D721Med (cell line): ENCODE measurements at regions not wholly inside any gene's neighbourhood (a gene's known extent, or its start where the extent isn't known, plus 50 kb on each side); places are given as distances from the start of the nearest gene placed in this dataset.

Source experiments
- DNase-seq: peaks from one replicate; pipeline ENCODE4 v3.0.0; 2011; ENCODE audit warnings: low spot score; ENCODE audit not compliant: insufficient read length
- FAIRE-seq: peaks from 2 replicates; lab custom pipeline; 2011; peaks lifted over from hg19 to GRCh38; lab: Jason Lieb, UNC
- CTCF ChIP-seq: IDR thresholded peaks from 2 replicates; pipeline ENCODE4 v1.5.1; 2012; ENCODE audit warnings: mild to moderate bottlenecking, control low read depth; ENCODE audit not compliant: insufficient read depth; ENCODE audit errors: missing control alignments

- DNase-seq, result no peak
- TF ChIP-seq CTCF, result no peak
- no peak for FAIRE-seq
Observed at GRCh38 chr9:1771094-1771789, 243.9 kb upstream of the SMARCA2 start.

GRCh38 chr9:1775230-1775629, 239.9 kb upstream of the SMARCA2 start:
- FAIRE-seq (no peak), DNase-seq (no peak)
- no peak for TF ChIP-seq CTCF

DNA sequence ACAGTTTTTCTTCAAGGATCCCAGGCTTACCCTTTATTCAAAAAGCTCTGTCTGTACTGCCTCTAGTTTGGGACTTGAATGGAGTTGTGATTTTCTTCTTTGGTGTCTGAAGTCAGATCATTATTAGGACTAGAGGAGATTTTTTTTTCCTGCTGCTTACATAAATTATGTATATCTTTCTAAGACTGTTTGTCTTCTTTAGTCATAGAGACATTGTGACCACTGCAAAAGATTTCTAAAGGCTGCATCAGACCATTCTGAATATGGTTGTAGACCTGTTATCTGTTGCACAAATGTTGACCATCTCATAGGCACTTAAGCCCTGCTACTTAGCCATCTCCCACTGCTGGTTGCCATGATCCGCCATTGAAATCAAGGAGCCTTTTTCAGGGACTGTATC, 238.5 kb upstream of the SMARCA2 start:
- TF ChIP-seq CTCF, result no peak
- no peak for FAIRE-seq
- no peak for DNase-seq

DNA sequence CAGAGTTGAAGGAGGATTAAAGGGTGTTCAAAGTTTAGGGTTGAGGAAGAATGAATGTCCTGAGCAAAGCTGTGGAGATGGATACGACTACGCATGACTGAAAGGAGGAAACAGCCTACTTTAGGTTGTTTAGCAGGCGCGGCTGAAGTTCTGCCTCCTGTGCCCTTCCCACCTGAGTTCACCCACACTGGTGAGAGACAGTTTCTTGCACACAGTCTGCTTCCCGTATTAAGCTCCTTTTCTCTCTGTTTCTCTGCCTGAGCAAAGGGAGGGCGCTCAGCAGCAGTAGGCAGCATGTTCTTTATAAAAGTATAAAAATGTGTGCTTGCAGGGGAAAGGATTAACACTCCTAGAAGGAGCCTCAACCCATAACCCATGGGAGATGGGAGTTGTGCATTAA, 224.0 kb upstream of the SMARCA2 start:
- no peak for DNase-seq
- FAIRE-seq, result no peak
- no peak for TF ChIP-seq CTCF

DNA sequence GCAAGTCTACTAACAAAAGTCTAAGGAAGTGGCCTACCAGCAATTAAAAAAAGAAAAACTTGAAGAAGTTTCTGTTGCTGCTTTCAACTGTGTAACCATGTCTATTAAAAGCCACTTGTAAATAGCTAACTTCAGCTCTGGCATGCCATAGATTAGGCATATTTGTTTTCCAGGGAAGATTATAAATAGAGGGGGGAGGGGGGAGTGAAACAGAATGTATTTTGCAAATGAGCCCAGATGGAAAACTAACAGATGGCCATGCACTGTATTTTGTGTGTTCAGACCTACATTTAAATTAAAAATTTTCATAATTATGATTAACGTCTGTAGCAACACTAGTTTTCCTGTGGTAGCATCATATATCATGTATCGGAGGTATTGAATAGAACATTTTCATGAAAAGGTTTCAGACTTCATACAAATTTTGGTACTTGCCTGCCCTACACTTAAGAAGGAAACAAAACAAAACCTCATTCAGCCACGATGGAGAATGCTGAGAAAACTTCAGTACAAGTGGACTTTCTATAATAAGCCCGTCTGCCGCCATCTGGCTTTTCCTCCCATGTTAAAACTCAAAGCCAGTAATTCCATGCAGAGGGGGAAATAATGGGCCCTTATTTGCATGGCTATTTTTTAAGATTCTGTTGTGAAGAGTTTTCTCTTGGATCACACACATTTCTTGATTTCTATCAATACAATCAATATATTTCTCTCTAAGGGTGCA, 220.4 kb upstream of the SMARCA2 start:
- FAIRE-seq (no peak), DNase-seq (no peak)
- TF ChIP-seq CTCF, result no peak

DNA sequence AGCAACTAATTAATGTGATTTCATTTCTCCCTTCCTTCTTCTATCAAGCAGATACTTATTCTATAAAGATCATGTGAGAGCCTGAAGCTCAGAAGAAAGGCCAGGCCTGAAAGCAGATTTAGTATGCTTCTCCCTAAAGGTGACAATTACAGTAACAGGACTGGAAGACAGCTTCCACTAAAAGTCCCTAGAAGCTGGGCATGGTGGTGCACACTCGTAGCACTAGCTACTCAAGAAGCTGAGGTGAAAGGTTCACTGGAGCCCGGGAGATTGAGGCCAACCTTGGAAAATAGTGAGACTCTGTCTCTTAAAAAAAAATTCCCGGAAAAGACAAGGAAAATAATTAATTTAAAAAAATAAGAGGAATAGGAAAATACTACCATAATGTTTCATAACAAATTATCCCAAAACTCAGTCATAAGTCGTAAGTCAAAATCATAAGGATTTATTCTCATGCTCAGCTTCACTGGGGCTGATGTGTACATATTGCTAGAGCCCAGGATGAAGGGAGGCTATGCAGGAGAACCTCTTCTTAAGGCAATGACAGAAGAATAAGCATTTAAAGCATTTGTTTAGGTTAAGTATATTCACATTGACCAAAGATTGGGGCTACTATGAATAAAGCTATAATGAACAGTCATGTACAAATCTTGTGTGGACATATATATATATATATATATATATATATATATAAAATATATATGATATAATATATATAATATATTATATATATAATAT, 210.8 kb upstream of the SMARCA2 start:
- FAIRE-seq (no peak), DNase-seq (no peak)
- no peak for TF ChIP-seq CTCF
